ENCODE measurements at regions not wholly inside any gene's neighbourhood (a gene's known extent, or its start where the extent isn't known, plus 50 kb on each side); places are given as distances from the start of the nearest gene placed in this dataset.

DNA sequence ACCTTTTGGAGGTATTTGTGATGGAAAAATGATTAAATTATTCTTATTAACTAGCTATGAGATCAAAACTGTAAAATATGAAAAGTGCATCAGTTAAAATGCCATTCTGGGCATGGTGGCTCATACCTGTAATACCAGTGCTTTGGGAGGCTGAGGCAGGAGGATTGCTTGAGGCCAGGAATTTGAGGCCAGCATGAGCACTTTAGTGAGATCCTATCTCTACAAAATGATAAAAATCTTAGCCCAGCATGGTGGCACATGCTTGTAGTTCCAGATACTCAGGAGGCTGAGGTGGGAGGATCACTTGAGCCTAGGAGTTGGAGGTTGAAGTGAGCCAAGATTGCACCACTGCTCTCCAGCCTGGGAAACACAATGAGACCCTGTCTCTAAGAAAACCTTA, 252.5 kb upstream of the SEMA6A start:
- Histone ChIP-seq H3K4me3 (replicated peaks in 1 of 3; ENCODE audit: insufficient read depth in 1 of 3, low read depth in 1 of 3, low read length in 3 of 3) (no peak overlapping the region), H3K9me3 (replicated peaks; ENCODE audit: control insufficient read depth, insufficient read depth, low read length) (no peaks in the 10 kb centered on the region), H3K79me2 (ENCODE audit: control insufficient read depth, insufficient read depth, low read length) (no peaks in the 10 kb centered on the region), H3K4me1 (ENCODE audit: control insufficient read depth, extremely low read depth, insufficient read depth, low read length) (no peaks in the 10 kb centered on the region), H3K9me1 (replicated peaks; ENCODE audit: control insufficient read depth, extremely low read depth, insufficient read depth, low read length) (no peaks in the 10 kb centered on the region), H3K36me3 (ENCODE audit: control insufficient read depth in 2 of 2, extremely low read depth in 1 of 2, insufficient read depth in 2 of 2, low read length in 2 of 2) (no peaks in the 10 kb centered on the region), H3K27ac (ENCODE audit: insufficient read depth, low read depth, low read length) (no peak overlapping the region), H2AFZ (ENCODE audit: low read depth, low read length) (no peak overlapping the region), H3K4me2 (ENCODE audit: insufficient read depth, low read length) (no peak overlapping the region), H4K20me1 (replicated peaks; ENCODE audit: control insufficient read depth, extremely low read depth, insufficient read depth, low read length) (no peaks in the 10 kb centered on the region), H3K27me3 (ENCODE audit: control insufficient read depth in 2 of 2, insufficient read depth in 2 of 2, low read length in 2 of 2) (no peaks in the 10 kb centered on the region), H3K9ac (replicated peaks; ENCODE audit: extremely low read depth, insufficient read depth, low read length) (no peak overlapping the region)
- CTCF ChIA-PET: no interaction called here
- BruUV-seq (replicated peaks): no TSS peak
- TF ChIP-seq JUN (IDR thresholded peaks at IDR 0.05; ENCODE audit: borderline replicate concordance, insufficient read depth, insufficient read length, low read depth) (no peak), EZH2 (IDR thresholded peaks at IDR 0.05; ENCODE audit: borderline replicate concordance, low read depth, low read length, severe bottlenecking) (no peak), GATA2 (IDR thresholded peaks at IDR 0.05; ENCODE audit: insufficient read depth, insufficient read length, low read depth, low read length) (no peak), MYC (IDR thresholded peaks at IDR 0.05; ENCODE audit: low read depth, low read length) (no peak), POLR2A (IDR thresholded peaks at IDR 0.05; ENCODE audit: low read depth, low read length) (no peak), FOS (IDR thresholded peaks at IDR 0.05; ENCODE audit: borderline replicate concordance, insufficient read depth, low read length) (no peak), POLR2AphosphoS5 (IDR thresholded peaks at IDR 0.05; ENCODE audit: insufficient read depth, low read depth, low read length) (no peak)
- TF ChIP-seq, protein P1, sequence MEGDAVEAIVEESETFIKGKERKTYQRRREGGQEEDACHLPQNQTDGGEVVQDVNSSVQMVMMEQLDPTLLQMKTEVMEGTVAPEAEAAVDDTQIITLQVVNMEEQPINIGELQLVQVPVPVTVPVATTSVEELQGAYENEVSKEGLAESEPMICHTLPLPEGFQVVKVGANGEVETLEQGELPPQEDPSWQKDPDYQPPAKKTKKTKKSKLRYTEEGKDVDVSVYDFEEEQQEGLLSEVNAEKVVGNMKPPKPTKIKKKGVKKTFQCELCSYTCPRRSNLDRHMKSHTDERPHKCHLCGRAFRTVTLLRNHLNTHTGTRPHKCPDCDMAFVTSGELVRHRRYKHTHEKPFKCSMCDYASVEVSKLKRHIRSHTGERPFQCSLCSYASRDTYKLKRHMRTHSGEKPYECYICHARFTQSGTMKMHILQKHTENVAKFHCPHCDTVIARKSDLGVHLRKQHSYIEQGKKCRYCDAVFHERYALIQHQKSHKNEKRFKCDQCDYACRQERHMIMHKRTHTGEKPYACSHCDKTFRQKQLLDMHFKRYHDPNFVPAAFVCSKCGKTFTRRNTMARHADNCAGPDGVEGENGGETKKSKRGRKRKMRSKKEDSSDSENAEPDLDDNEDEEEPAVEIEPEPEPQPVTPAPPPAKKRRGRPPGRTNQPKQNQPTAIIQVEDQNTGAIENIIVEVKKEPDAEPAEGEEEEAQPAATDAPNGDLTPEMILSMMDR (IDR thresholded peaks at IDR 0.05; ENCODE audit: extremely low read depth in 1 of 2, insufficient read depth in 1 of 2, low read depth in 1 of 2, low read length in 2 of 2): no peak
- TF ChIP-seq, protein P2, sequence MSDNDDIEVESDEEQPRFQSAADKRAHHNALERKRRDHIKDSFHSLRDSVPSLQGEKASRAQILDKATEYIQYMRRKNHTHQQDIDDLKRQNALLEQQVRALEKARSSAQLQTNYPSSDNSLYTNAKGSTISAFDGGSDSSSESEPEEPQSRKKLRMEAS (IDR thresholded peaks at IDR 0.05; ENCODE audit: insufficient read depth, insufficient read length): no peak
- DNase-seq (ENCODE audit: low read depth, low spot score) (no peak), FAIRE-seq (no peak)
- POLR2A ChIA-PET: no interaction called here
- intact Hi-C loops (cut with micrococcal nuclease): no loop called here
- dilution Hi-C loops (cut with MboI; ENCODE audit: extremely low pct_ligation_motif_present, low sequenced_read_pairs): no loop called here
